Stomach (tissue), 8 donors: ENCODE measurements at regions not wholly inside any gene's neighbourhood (a gene's known extent, or its start where the extent isn't known, plus 50 kb on each side); places are given as distances from the start of the nearest gene placed in this dataset.

ENCODE experiments used
- DNase-seq, 2 donors: peaks; one replicate each; pipeline versions ENCODE4 v3.0.0 to v3.0.0-alpha.2; 2013 to 2019
- H3K27ac ChIP-seq, 5 donors: fragments of 200-600 bp in 4 of 5; sonication (generic) in 4 of 5; one replicate each; pipeline ENCODE4 v1.5.1; 2013 to 2019; ENCODE audit warnings: mild to moderate bottlenecking in 1 of 5, moderate library complexity in 1 of 5
- H3K27me3 ChIP-seq, 3 donors: fragments of 200-600 bp; sonication (generic); one replicate each; pipeline ENCODE4 v1.5.1; 2017 to 2019; ENCODE audit warnings: mixed run types in 1 of 3
- H3K36me3 ChIP-seq, 4 donors: fragments of 200-600 bp; sonication (generic); 1 replicate in 3 of 4; 2 replicates in 1 of 4; pipeline ENCODE4 v1.5.1; 2016 to 2019
- H3K4me1 ChIP-seq, 4 donors: fragments of 200-600 bp; sonication (generic); one replicate each; pipeline ENCODE4 v1.5.1; 2016 to 2019
- H3K4me3 ChIP-seq, 4 donors: fragments of 200-600 bp; sonication (generic) in 3 of 4; one replicate each; pipeline ENCODE4 v1.5.1; 2016 to 2019; ENCODE audit warnings: mild to moderate bottlenecking in 1 of 4
- H3K9me3 ChIP-seq, 4 donors: fragments of 200-600 bp; sonication (generic); one replicate each; pipeline ENCODE4 v1.5.1; 2016 to 2019
- CTCF ChIP-seq, 7 experiments: fragments of 450-650 bp in 4 of 7; fragments of 200-600 bp in 3 of 7; sonication (generic) in 3 of 7; IDR thresholded peaks; one replicate each; pipeline ENCODE4 v1.5.1; 2016 to 2019; ENCODE audit warnings: antibody characterized with exemption in 7 of 7, control low read depth in 2 of 7, mild to moderate bottlenecking in 1 of 7
- EP300 ChIP-seq: sonication (generic); formaldehyde crosslinking; IDR thresholded peaks from one replicate; pipeline ENCODE4 v1.6.1; 2017; ENCODE audit warnings: antibody characterized with exemption
- POLR2A ChIP-seq, 4 donors: fragments of 450-650 bp; IDR thresholded peaks; one replicate each; pipeline ENCODE4 v1.6.1; 2016; ENCODE audit warnings: antibody characterized with exemption in 4 of 4, control low read depth in 2 of 4, mild to moderate bottlenecking in 1 of 4, moderate library complexity in 1 of 4
- POLR2AphosphoS5 ChIP-seq, 3 donors: sonication (generic); formaldehyde crosslinking; IDR thresholded peaks; one replicate each; pipeline ENCODE4 v1.6.1; 2016; ENCODE audit warnings: antibody characterized with exemption in 3 of 3
- WGBS, 5 donors: extraction: QIAGEN DNeasy Blood & Tissue Kit in 3 of 5; methylation state at CpG; one replicate each; pipeline versions ENCODE4 v1.1.5 to v1.1.7; 2013 to 2018; 5-methylcytosine and 5-hydroxymethylcytosine counted together
- intact Hi-C: fragments of 100-400 bp; cut with DNase I; formaldehyde crosslinking; loops from one replicate; pipeline ENCODE4 v1.15.1; 2023; ENCODE audit warnings: low total_unique reads
- donor health status: healthy with polysubstance abuse.
- donor health status: Bipolar disorder and iron deficiency.
- donor health status: healthy.

- TF ChIP-seq CTCF (IDR thresholded peaks at IDR 0.05) (no peak), POLR2AphosphoS5 (IDR thresholded peaks at IDR 0.05) (no peak), POLR2A (IDR thresholded peaks at IDR 0.05) (no peak), EP300 (no peak)
- no peaks in the 10 kb centered on the region for H3K27me3 ChIP-seq
- 68 to 75% (median 70%) methylated on average over 7 of the region's 7 CpGs for whole genome bisulfite sequencing, 5 donors
- intact Hi-C loops = no loop called here
- H3K4me3 ChIP-seq = no peak overlapping the region
- H3K27ac ChIP-seq = no peak overlapping the region
- no peak for DNase-seq
- peaks cover 0 to 9% (median 8%) of the 10 kb centered on the region in 4 donors for H3K4me1 ChIP-seq
- H3K36me3 ChIP-seq = no peaks in the 10 kb centered on the region
- no peaks in the 10 kb centered on the region for H3K9me3 ChIP-seq
These were observed 52.7 kb upstream of the SERBP1 start for GRCh38 chr1:67482733-67483482.

GRCh38 chr1:67484492-67484891 is 54.3 kb upstream of the SERBP1 start:
- Histone ChIP-seq H3K4me1 (peaks cover 0 to 1% (median under 1%) of the 10 kb centered on the region in 4 donors), H3K27ac (no peak overlapping the region), H3K36me3 (no peaks in the 10 kb centered on the region), H3K27me3 (no peaks in the 10 kb centered on the region), H3K9me3 (no peaks in the 10 kb centered on the region), H3K4me3 (no peak overlapping the region)
- WGBS, 5 donors = 46 to 60% (median 49%) methylated on average over 2 of the region's 2 CpGs
- DNase-seq = peak in 1 of 2 donors; percentile 54
- intact Hi-C loops = no loop called here
- no peak for TF ChIP-seq EP300
- TF ChIP-seq CTCF (IDR thresholded peaks at IDR 0.05) = no peak
- no peak for TF ChIP-seq POLR2A (IDR thresholded peaks at IDR 0.05)
- no peak for TF ChIP-seq POLR2AphosphoS5 (IDR thresholded peaks at IDR 0.05)

GRCh38 chr1:67485046-67485811 is 55.0 kb upstream of the SERBP1 start:
- peak in 1 of 2 donors; percentile 12 for DNase-seq
- Histone ChIP-seq H3K4me3 (no peak overlapping the region), H3K9me3 (no peaks in the 10 kb centered on the region), H3K27me3 (no peaks in the 10 kb centered on the region), H3K4me1 (no peaks in the 10 kb centered on the region), H3K36me3 (no peaks in the 10 kb centered on the region), H3K27ac (no peak overlapping the region)
- WGBS, 5 donors = 84 to 91% (median 86%) methylated on average over 3 of the region's 3 CpGs
- intact Hi-C loops = no loop called here
- TF ChIP-seq EP300 = no peak
- no peak for TF ChIP-seq POLR2AphosphoS5 (IDR thresholded peaks at IDR 0.05)
- no peak for TF ChIP-seq CTCF (IDR thresholded peaks at IDR 0.05)
- no peak for TF ChIP-seq POLR2A (IDR thresholded peaks at IDR 0.05)

- Histone ChIP-seq H3K27ac (no peak overlapping the region), H3K36me3 (no peaks in the 10 kb centered on the region), H3K9me3 (no peaks in the 10 kb centered on the region), H3K4me1 (no peaks in the 10 kb centered on the region), H3K4me3 (no peak overlapping the region), H3K27me3 (no peaks in the 10 kb centered on the region)
- DNase-seq = peak in 1 of 2 donors; percentile 76
- 6 to 38% (median 20%) methylated on average over 1 of the region's 1 CpG for WGBS, 5 donors
- intact Hi-C loops = loop anchor here (5.0 kb wide), 1 partner anchor 142 kb away; no protein-coding TSS in a partner anchor
- TF ChIP-seq EP300 = no peak
- peak in 3 of 7 experiments; percentile 15 to 43 (median 17) for TF ChIP-seq CTCF (IDR thresholded peaks at IDR 0.05)
These were observed 59.4 kb upstream of the SERBP1 start for GRCh38 chr1:67489643-67490042.
